Kidney (tissue), 13 donors: ENCODE measurements at regions not wholly inside any gene's neighbourhood (a gene's known extent, or its start where the extent isn't known, plus 50 kb on each side); places are given as distances from the start of the nearest gene placed in this dataset.

Source experiments
- DNase-seq, 5 donors: peaks; one replicate each; pipeline ENCODE4 v3.0.0-alpha.2; 2013 to 2020
- FAIRE-seq: peaks from 2 replicates; lab custom pipeline; 2012; peaks lifted over from hg19 to GRCh38; lab: Jason Lieb, UNC
- H3K27ac ChIP-seq, 2 donors: one replicate each; pipeline ENCODE4 v1.7.0; 2013; ENCODE audit warnings: low read depth in 2 of 2, low read length in 2 of 2, inconsistent platforms in 1 of 2
- H3K27me3 ChIP-seq: one replicate; pipeline ENCODE4 v1.7.1; 2013; ENCODE audit warnings: low read length, inconsistent platforms; ENCODE audit not compliant: control insufficient read depth, insufficient read depth
- H3K36me3 ChIP-seq, 3 donors: one replicate each; pipeline versions ENCODE4 v1.7.0 to v1.7.1; 2013; ENCODE audit warnings: low read length in 3 of 3, control low read depth in 1 of 3, inconsistent platforms in 1 of 3; ENCODE audit not compliant: insufficient read depth in 3 of 3, control insufficient read depth in 2 of 3
- H3K4me1 ChIP-seq, 3 donors: one replicate each; pipeline versions ENCODE4 v1.7.0 to v1.7.1; 2013; ENCODE audit warnings: low read length in 3 of 3, inconsistent platforms in 1 of 3, low read depth in 1 of 3; ENCODE audit not compliant: control insufficient read depth in 2 of 3, insufficient read depth in 2 of 3
- H3K4me3 ChIP-seq, 3 donors: one replicate each; pipeline versions ENCODE4 v1.7.0 to v1.8.1; 2013; ENCODE audit warnings: low read length in 3 of 3, control low read depth in 1 of 3, inconsistent platforms in 1 of 3
- H3K9ac ChIP-seq, 3 donors: one replicate each; pipeline versions ENCODE4 v1.7.0 to v1.7.1; 2013; ENCODE audit warnings: low read length in 3 of 3, control low read depth in 1 of 3, inconsistent platforms in 1 of 3
- H3K9me3 ChIP-seq, 3 donors: one replicate each; pipeline versions ENCODE4 v1.7.0 to v1.7.1; 2013; ENCODE audit warnings: low read length in 3 of 3, control low read depth in 1 of 3, inconsistent platforms in 1 of 3; ENCODE audit not compliant: control insufficient read depth in 2 of 3, insufficient read depth in 1 of 3
- CTCF ChIP-seq: IDR thresholded peaks from 3 replicates; pipeline ENCODE4 v1.5.1; 2012; ENCODE audit warnings: mild to moderate bottlenecking, moderate library complexity, borderline replicate concordance; ENCODE audit not compliant: insufficient read depth; ENCODE audit errors: extremely low read depth
- intact Hi-C: fragments of 100-400 bp; cut with DNase I; formaldehyde crosslinking; loops from one replicate; pipeline ENCODE4 v1.11.1; 2022
- donor health status: control.
- donor health status: control.
- donor health status: control.
- donor health status: control.
- donor health status: control.
- donor health status: DM: yes; HTN: yes; CAD: no.
- donor health status: Normal renal cell carcinoma (clear cell type).

GRCh38 chr6:154561750-154562149 is 51.3 kb upstream of the CNKSR3 start:
- H3K9ac ChIP-seq = no peak overlapping the region
- no peaks in the 10 kb centered on the region for H3K9me3 ChIP-seq
- intact Hi-C loops = no loop called here
- no peak for FAIRE-seq
- H3K4me3 ChIP-seq = no peak overlapping the region
- no peaks in the 10 kb centered on the region for H3K27me3 ChIP-seq
- DNase-seq = no peak
- TF ChIP-seq CTCF = no peak
- H3K4me1 ChIP-seq = peaks cover 5 to 10% (median 7%) of the 10 kb centered on the region in 3 donors
- no peaks in the 10 kb centered on the region for H3K36me3 ChIP-seq
- no peak overlapping the region for H3K27ac ChIP-seq

DNA sequence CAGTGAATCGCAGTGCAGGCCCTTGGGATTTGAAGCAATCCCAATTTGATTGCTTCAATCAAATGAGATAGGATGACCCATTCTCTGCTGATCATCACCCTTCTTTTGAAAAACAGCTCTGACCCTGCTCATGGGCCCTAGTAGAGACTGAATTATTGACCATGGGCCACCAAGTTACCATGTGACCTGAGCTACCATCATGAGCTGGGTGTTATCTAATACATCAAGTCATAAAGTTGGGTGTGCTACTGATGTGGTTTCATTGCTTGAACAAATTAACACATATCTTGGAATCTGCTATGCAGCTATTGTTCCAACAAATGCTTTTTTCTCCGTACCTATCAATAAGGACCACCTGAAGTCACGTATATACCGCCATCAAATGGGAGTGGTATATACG is 54.8 kb upstream of the CNKSR3 start:
- Histone ChIP-seq H3K4me1 (peaks cover 0 to 10% (median 0%) of the 10 kb centered on the region in 3 donors), H3K27ac (no peak overlapping the region), H3K9ac (no peak overlapping the region), H3K36me3 (no peaks in the 10 kb centered on the region), H3K27me3 (no peaks in the 10 kb centered on the region), H3K9me3 (no peaks in the 10 kb centered on the region), H3K4me3 (no peak overlapping the region)
- DNase-seq (no peak), FAIRE-seq (no peak)
- TF ChIP-seq CTCF = no peak
- intact Hi-C loops = no loop called here

DNA sequence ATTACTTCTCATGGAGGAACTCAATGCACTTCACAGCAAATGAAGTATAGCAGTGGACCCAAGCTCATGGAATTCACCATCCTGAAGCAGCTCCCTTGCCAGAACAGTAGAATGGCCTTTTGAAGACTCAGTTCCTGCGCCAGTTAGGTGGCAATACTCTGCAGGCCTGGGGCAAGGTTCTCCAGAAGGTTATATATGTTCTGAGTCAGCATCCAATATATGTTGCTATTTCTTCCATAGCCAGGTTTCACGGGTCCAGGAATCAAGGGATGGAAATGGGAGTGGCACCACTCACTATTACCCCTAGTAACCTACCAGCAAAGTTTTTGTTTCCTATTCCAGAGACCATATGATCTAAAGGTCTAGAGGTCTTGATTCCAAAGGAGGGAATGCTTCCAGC is 56.4 kb upstream of the CNKSR3 start:
- H3K4me1 ChIP-seq = peaks cover 0 to 10% (median 0%) of the 10 kb centered on the region in 3 donors
- H3K36me3 ChIP-seq = no peaks in the 10 kb centered on the region
- intact Hi-C loops = no loop called here
- DNase-seq (no peak), FAIRE-seq (no peak)
- no peak overlapping the region for H3K9ac ChIP-seq
- no peak for TF ChIP-seq CTCF
- H3K27me3 ChIP-seq = no peaks in the 10 kb centered on the region
- no peaks in the 10 kb centered on the region for H3K9me3 ChIP-seq
- H3K27ac ChIP-seq = no peak overlapping the region
- no peak overlapping the region for H3K4me3 ChIP-seq

DNA sequence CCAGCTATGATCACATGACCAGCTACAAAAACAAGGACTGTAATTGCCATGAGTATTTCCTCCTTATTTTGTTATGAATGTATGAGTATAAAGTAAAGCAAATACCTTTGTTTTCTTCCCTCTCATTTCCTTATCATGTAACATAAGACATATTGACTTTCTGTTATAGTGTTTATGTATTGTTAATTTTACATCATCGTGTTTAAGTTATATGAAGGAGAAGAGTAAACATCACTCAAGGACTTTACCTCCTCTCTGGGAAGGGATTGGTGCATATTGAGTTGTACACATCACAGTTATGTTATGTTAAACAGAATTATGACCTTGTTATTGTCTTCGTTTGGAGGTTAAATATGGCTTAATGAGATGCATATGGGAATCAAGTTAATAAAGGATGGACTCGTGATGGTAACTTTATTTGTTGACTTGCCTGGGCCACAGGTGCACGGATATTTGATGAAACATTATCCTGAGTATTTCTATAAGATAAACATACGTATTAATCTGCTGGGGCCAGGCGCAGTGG is 57.3 kb upstream of the CNKSR3 start:
- DNase-seq (no peak), FAIRE-seq (no peak)
- Histone ChIP-seq H3K4me1 (peaks cover 0 to 10% (median 0%) of the 10 kb centered on the region in 3 donors), H3K27ac (no peak overlapping the region), H3K4me3 (no peak overlapping the region), H3K36me3 (no peaks in the 10 kb centered on the region), H3K27me3 (no peaks in the 10 kb centered on the region), H3K9ac (no peak overlapping the region), H3K9me3 (no peaks in the 10 kb centered on the region)
- intact Hi-C loops = no loop called here
- TF ChIP-seq CTCF = no peak
